ENCODE measurements at regions not wholly inside any gene's neighbourhood (a gene's known extent, or its start where the extent isn't known, plus 50 kb on each side); places are given as distances from the start of the nearest gene placed in this dataset.
A peak's percentile ranks its signal among the peaks of the same experiment; 100 is the strongest.
"Not testable (repeated sequence)": the region's sequence is repeated elsewhere in the genome, so short reads cannot be mapped to it uniquely, and the experiment has no call there.

DNA sequence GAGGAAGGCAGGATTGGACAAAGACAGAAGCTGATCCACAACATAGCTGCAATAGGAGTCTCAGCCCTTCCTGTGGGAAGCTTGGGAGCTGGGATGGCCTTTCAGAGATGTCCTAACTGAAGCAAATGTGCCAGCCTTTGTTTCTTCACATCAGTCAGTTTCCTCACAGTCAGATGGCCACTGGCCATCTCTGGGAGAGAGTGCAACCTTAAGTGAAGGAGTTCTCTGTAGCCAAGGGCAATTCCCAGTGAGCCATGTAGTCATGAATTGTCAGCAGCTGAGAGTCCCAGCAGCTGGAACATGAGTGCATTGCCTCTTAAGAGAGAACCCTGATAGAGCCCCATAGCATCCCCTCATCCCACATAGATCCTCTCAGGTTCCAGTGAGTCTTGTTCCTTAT, 89.1 kb upstream of the LIFR start:
- no peak for DNase-seq

- DNase-seq, result no peak
Observed at GRCh38 chr5:38648703-38649291, 92.4 kb upstream of the LIFR start.

GRCh38 chr5:38650540-38650939, 94.1 kb upstream of the LIFR start:
- DNase-seq, result no peak

- DNase-seq, result no peak
Observed at GRCh38 chr5:38650946-38651345, 94.5 kb upstream of the LIFR start.

DNA sequence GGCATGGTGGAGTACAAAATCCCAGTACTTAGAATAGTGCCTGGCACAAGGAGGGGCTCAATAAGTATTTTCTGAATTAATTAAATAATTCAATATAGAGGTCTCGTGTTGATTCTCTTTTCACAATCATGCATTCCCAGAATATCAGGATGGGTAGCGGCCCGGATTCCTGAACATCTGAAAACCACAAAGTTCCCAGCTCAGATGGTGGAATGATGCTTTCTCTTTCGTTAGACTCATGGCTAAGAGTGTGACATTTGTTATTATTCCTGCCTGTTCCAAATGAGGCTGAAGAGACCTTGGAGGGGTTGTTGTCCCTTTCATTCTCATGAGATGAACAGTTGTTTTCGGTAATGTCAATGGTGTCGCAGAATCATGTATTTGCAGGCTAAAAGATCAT, 95.4 kb upstream of the LIFR start:
- DNase-seq, result no peak

DNA sequence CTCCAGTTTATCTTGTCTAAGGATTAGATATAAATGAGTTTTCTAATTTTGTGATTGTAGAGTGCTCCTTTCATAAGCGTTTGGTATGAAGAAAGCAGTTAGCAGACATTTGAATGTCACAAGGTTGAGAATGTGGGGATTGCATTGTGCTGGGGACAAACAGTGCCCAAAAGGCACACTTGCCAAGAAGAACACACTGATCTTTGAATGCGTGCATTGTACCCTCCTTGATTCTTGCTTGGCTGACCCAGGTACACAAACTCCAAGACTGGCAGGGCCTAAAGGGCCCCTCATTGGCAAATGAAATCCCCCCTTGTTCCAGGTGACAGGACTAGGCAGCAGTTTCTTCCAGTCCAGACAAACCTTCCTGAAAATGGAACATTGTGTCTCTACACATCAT, 96.9 kb upstream of the LIFR start:
- no peak for DNase-seq

- DNase-seq, result no peak
Observed at GRCh38 chr5:38655691-38656090, 99.2 kb upstream of the LIFR start.

GRCh38 chr5:38656568-38656967, 100.1 kb upstream of the LIFR start:
- DNase-seq, result no peak

- no peak for DNase-seq
Observed at GRCh38 chr5:38657020-38657419, 100.6 kb upstream of the LIFR start.

DNA sequence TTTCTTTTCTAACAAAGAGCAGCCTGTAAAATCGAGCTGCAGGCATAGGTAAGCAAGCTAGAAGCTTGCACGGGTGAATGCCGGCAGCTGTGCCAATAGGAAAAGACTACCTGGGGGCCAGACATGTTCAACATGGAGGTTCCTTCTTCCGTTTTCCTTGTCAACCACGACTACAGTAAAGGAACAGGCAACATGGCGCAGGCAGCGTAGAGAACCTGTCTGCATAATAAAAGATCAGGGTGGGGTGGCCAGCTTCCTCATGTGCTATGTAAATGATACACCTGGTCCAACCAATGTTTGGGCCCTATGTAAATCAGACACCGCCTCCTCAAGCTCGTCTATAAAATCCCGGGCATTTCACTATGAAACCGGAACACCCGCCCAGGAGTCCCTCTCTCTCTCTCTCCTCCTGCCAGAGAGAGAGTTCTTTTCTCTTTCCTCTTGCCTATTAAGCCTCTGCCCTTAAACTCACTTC, 103.8 kb upstream of the LIFR start:
- peak; percentile 96 for DNase-seq

GRCh38 chr5:38662090-38662489, 105.6 kb upstream of the LIFR start:
- no peak for DNase-seq

- no peak for DNase-seq
Observed at GRCh38 chr5:38663249-38663648, 106.8 kb upstream of the LIFR start.

- no peak for DNase-seq
Observed at GRCh38 chr5:38666668-38667498, 110.4 kb upstream of the LIFR start.

DNA sequence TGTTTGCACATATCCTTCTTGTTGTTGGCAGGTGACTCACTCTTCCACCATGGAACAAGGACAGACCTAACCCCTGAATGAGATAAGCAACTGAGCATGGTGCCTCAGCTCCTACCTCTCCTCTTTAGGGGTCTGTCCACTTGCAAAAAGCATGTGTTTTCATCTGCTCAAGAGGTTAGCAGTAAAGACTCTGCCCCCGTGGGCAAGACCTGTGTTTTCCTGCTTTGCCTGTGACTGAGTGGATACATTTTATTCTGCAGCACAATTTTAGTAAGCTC, 111.0 kb upstream of the LIFR start:
- DNase-seq, result no peak

GRCh38 chr5:38669361-38669880, 113.0 kb upstream of the LIFR start:
- no peak for DNase-seq

- DNase-seq, result no peak
Observed at GRCh38 chr5:38670066-38670465, 113.6 kb upstream of the LIFR start.

DNA sequence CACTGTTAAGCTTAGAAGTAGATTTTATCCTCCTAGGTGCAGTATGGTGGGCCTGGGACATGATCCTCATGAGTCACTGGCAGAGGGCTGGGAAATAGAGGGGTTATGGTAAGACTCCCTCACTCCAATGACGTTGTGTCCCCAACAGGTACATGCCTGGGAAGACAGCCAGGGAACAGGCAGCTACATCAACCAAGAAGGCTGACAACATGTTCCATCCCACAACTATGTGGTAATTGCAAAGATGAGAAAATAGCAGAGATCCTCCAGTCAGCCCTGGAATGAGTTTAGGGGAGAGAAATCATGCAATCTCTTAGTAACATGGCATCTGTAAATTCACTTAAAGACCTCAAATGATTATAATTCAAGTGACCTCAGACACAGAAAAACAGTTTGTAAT, 114.4 kb upstream of the LIFR start:
- no peak for DNase-seq

GRCh38 chr5:38672059-38672788, 115.8 kb upstream of the LIFR start:
- no peak for DNase-seq

DNA sequence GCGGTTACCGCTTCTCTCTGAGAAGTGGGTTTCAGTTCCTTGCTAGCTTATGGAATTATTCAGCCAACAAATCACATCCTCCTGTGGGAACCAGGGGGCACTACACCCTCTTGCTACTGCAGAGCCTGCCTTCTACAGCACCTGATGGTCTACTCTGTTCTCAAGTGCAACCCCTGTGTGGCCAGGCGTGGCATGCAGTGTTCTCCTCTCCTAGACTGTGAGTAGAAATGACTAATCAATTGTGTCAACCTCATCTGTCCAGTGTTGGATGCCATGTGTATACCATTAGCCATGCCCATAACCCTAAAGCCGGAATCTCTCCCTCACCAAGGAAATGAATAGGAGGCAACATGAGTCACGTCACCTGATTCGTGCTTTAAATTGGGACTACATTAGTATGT, 117.2 kb upstream of the LIFR start:
- DNase-seq, result no peak

- DNase-seq, result no peak
Observed at GRCh38 chr5:38675443-38675842, 119.0 kb upstream of the LIFR start.

DNA sequence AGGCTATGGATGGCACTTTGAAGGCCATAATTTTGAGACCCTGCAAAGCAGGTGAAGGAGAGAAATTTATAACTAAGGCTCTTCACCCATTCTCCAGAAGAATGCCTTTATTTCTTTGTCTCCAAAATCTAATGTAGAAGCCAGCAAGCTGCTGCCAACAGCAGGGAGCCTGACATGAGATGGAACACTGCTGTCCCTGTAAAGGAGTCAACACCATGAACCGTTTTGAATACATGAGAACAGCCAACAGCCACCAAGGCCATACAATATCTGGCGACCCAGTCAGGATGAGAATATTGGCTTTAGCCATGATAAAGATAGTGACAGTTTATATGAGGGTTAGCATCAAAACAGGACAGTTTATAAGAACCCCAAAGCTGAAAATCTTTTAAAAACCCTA, 121.2 kb upstream of the LIFR start:
- no peak for DNase-seq

GRCh38 chr5:38678076-38678475, 121.6 kb upstream of the LIFR start:
- DNase-seq, result no peak

DNA sequence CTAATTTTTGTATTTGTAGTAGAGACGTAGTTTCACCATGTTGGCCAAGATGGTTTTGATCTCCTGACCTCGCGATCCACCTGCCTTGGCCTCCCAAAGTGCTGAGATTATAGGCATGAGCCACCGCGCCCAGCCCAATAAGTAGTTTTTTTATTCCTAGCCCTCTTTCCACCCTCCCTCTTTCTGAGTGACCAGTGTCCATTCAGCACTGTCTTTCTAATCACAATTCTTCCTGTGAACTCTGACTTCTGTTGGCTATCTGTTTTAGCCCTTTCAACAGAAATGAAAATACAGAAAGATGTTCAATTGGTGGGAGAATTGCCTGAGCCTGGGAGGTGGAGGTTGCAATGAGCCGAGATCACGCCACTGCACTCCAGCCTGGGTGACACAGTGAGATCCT, 122.3 kb upstream of the LIFR start:
- not testable (repeated sequence) for DNase-seq

Measured in NCI-H2107 (cell line).